ENCODE measurements at regions not wholly inside any gene's neighbourhood (a gene's known extent, or its start where the extent isn't known, plus 50 kb on each side); places are given as distances from the start of the nearest gene placed in this dataset.

DNA sequence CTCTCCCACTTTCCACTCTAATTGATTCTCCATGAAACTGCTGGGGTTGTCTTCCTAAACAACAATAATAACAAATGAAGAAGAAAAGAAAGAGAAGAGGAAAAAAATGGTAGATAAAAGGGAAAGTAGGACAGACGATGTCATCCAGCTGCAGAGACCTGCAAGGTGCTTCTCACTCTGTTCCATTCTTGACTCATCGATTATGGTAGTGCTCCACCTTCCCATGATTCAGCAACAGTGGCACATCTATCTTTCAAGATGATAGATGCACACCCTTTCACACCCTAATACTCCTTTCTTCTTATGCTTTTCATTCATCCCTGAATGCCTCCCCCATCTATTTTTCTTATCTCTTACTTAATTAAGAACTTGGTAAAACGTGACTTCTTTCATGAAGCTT is 610.2 kb downstream of the NR4A2 start:
- no peak overlapping the region for H3K4me3 ChIP-seq (replicated peaks; ENCODE audit: low read depth, low read length)
- TF ChIP-seq, protein P1, sequence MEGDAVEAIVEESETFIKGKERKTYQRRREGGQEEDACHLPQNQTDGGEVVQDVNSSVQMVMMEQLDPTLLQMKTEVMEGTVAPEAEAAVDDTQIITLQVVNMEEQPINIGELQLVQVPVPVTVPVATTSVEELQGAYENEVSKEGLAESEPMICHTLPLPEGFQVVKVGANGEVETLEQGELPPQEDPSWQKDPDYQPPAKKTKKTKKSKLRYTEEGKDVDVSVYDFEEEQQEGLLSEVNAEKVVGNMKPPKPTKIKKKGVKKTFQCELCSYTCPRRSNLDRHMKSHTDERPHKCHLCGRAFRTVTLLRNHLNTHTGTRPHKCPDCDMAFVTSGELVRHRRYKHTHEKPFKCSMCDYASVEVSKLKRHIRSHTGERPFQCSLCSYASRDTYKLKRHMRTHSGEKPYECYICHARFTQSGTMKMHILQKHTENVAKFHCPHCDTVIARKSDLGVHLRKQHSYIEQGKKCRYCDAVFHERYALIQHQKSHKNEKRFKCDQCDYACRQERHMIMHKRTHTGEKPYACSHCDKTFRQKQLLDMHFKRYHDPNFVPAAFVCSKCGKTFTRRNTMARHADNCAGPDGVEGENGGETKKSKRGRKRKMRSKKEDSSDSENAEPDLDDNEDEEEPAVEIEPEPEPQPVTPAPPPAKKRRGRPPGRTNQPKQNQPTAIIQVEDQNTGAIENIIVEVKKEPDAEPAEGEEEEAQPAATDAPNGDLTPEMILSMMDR (IDR thresholded peaks at IDR 0.05; ENCODE audit: low read length, missing control alignments) = no peak
- DNase-seq (ENCODE audit: low read depth) = no peak

DNA sequence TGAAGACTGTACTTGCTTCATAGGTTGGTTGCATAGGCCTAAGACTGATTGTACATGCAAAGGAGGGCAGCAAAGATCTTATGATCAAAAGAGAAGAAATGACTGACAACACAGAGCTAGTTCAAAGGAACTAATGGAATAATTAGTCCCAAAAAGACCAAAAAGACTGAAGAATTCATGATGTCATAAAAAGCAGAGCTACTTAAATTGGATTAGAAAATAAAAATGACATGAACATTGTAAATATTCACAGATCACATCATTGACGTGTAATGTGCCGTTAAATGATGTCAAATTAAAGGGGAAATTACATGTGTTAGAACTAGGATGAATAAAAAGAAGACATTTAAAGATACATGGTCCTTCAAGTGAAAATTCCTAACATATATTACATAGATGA is 616.8 kb downstream of the NR4A2 start:
- no peak overlapping the region for H3K4me3 ChIP-seq (replicated peaks; ENCODE audit: low read depth, low read length)
- no peak for DNase-seq (ENCODE audit: low read depth)
- TF ChIP-seq, protein P1 (IDR thresholded peaks at IDR 0.05; ENCODE audit: low read length, missing control alignments) = no peak

DNA sequence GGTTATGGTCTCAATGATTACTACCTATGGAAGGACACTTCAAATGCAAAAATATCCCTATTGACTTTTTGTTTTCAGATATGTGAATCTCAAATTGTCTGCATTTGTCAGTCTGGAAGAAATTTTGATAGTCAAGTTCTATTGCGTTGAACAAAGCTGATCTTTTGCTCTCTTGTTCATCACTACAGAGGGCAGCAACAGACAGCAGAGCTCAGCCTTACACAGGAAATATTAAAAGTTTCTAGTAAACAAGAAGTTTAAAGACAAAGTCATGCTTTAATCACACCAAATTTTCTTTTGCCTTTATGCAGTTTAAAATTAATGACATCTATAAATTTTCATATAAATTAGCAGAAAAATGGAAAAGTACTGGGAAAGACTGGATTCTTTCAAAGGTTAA is 617.5 kb downstream of the NR4A2 start:
- TF ChIP-seq, protein P1 (IDR thresholded peaks at IDR 0.05; ENCODE audit: low read length, missing control alignments) = no peak
- H3K4me3 ChIP-seq (replicated peaks; ENCODE audit: low read depth, low read length) = no peak overlapping the region
- no peak for DNase-seq (ENCODE audit: low read depth)

DNA sequence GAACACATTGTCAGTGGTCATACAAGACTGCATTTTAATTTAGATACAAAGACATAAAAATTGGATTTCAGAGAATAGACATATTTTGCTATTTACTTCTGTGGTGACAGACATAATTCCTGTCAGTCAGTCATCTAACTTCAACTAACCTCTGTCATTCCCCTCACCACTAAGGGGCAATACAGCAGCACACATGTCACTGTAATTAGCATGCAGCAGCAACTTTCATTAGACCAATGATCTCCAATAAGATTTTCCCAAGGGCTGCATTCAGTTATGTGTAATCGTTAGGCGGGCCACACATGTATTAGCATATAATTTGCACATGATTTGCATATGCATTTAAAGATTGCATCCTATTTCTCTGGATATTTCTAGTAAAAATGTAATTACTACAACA is 624.5 kb downstream of the NR4A2 start:
- TF ChIP-seq, protein P1 (IDR thresholded peaks at IDR 0.05; ENCODE audit: low read length, missing control alignments) = no peak
- H3K4me3 ChIP-seq (replicated peaks; ENCODE audit: low read depth, low read length) = no peak overlapping the region
- DNase-seq (ENCODE audit: low read depth) = no peak

DNA sequence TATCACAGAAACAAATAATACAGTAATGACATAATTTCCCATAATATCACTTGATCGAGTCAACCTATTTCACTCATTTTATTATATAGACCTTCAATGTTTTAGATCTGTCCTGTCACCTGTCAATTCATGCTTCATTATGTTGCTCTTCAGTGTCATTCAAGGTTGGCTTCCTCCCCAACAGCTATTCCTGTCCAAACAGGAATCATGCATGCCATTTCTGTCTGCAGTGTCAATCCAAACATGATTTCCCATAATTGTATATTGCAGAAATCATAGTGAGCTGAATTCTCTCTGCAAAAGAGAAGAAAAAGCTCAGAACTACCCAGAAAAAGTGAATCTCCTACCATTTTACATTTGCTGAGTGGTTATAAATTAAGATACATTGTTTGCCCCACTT is 628.6 kb downstream of the NR4A2 start:
- H3K4me3 ChIP-seq (replicated peaks; ENCODE audit: low read depth, low read length) = no peak overlapping the region
- TF ChIP-seq, protein P1 (IDR thresholded peaks at IDR 0.05; ENCODE audit: low read length, missing control alignments) = no peak
- no peak for DNase-seq (ENCODE audit: low read depth)

DNA sequence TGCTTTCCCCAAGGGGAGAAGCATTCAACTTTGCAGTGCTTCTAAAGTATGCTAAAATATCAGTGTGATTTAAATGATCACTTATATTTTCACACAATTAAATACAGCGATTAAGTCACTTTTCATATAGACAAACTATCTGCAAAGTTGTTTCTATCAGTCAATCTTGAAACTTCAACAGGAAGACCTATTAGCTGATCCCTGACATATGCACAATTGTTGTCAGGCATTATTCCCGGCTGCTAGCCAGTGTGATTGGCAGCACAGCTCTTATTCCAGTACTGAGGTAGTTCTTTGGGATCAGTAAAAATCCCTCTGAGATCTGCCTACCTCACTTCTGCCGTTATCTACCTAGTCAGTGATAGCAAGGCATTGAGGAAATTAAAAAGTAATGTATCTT is 629.5 kb downstream of the NR4A2 start:
- H3K4me3 ChIP-seq (replicated peaks; ENCODE audit: low read depth, low read length) = no peak overlapping the region
- DNase-seq (ENCODE audit: low read depth) = no peak
- TF ChIP-seq, protein P1 (IDR thresholded peaks at IDR 0.05; ENCODE audit: low read length, missing control alignments) = no peak

DNA sequence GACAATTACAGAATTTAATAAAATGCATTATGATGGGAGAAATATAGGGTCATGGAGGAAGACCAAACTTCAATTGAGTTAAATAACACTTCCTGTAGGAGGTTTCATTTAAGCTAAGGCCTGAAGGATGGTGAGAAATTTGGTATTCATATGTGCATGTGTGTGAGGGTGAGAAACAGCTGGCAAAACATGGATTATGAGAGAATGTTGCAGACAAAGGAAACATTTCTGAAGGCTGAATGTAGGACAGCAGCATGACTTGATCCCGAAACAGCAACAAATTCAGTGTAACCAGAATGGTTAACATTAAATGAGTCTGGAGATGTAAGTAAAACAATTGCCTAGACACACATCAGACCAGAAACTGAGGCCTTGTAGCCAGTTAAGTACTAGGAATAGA is 630.8 kb downstream of the NR4A2 start:
- TF ChIP-seq, protein P1 (IDR thresholded peaks at IDR 0.05; ENCODE audit: low read length, missing control alignments) = no peak
- no peak for DNase-seq (ENCODE audit: low read depth)
- no peak overlapping the region for H3K4me3 ChIP-seq (replicated peaks; ENCODE audit: low read depth, low read length)

All from fibroblast of pulmonary artery (primary cell).